Astrocyte of the spinal cord (primary cell): ENCODE measurements at regions not wholly inside any gene's neighbourhood (a gene's known extent, or its start where the extent isn't known, plus 50 kb on each side); places are given as distances from the start of the nearest gene placed in this dataset.

Source experiments
- DNase-seq: peaks from one replicate; pipeline ENCODE4 v3.0.0; 2011; ENCODE audit warnings: low read depth, low spot score
- H3K4me3 ChIP-seq: 2 replicates; pipeline ENCODE4 v1.5.1; 2011; ENCODE audit warnings: low read depth, mild to moderate bottlenecking, low read length, moderate library complexity
- CTCF ChIP-seq: IDR thresholded peaks from 2 replicates; pipeline ENCODE4 v1.5.1; 2012; ENCODE audit warnings: low read depth, mild to moderate bottlenecking, low read length, inconsistent platforms
- in situ Hi-C: cut with HindIII; loops from 2 replicates; pipeline ENCODE4 v1.10.0; 2017; ENCODE audit warnings: low sequenced_read_pairs

DNA sequence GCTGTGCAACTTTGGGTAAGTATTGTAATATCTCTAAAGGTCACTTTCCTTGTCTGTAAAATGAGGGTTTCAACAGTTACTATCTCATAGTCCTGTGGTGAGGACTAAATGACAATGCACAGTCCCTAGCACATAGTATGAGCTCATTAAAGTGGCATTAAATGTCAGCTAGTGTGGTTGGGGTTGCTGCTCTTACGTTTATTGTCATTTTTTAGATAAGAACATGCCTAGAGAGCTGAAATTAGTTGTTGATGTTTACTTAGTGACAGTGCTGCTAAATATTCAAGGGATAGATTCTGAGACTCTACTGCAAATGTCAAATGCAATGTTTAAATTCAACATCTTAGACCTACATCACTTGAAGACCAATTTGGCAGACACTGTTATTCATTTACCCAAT, 356.1 kb upstream of the ETAA1 start:
- DNase-seq: no peak
- TF ChIP-seq CTCF: no peak
- no peak overlapping the region for H3K4me3 ChIP-seq
- in situ Hi-C loops: no loop called here

GRCh38 chr2:67043781-67044478, 353.2 kb upstream of the ETAA1 start:
- no peak overlapping the region for H3K4me3 ChIP-seq
- no peak for DNase-seq
- TF ChIP-seq CTCF: no peak
- in situ Hi-C loops: no loop called here

GRCh38 chr2:67046591-67046990, 350.5 kb upstream of the ETAA1 start:
- H3K4me3 ChIP-seq: no peak overlapping the region
- in situ Hi-C loops: no loop called here
- DNase-seq: no peak
- no peak for TF ChIP-seq CTCF

DNA sequence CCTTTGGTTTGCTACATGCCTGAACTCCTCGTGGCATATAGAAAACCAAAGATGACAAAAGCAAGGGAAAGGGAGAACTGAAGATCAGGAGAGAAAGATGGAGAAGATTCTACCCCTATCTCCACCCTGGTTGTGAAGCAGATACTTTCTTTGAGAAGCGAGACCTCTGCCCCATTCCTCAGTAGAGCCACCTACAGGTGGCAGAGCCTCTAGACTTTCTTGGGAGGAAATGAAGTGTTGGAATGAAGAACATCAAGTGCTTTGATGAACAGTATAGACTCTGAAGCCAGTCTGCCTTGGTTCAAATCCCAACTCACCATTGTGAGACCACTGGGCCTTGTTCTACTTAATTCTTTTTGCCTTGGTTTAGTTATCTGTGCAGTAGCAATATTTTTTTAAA, 348.8 kb upstream of the ETAA1 start:
- in situ Hi-C loops: no loop called here
- TF ChIP-seq CTCF: no peak
- H3K4me3 ChIP-seq: no peak overlapping the region
- no peak for DNase-seq

GRCh38 chr2:67050622-67051021, 346.5 kb upstream of the ETAA1 start:
- H3K4me3 ChIP-seq: no peak overlapping the region
- TF ChIP-seq CTCF: no peak
- DNase-seq: no peak
- in situ Hi-C loops: no loop called here

- no peak overlapping the region for H3K4me3 ChIP-seq
- no peak for DNase-seq
- in situ Hi-C loops: no loop called here
- no peak for TF ChIP-seq CTCF
Observed at GRCh38 chr2:67054728-67055127, 342.4 kb upstream of the ETAA1 start.
